ENCODE measurements at regions not wholly inside any gene's neighbourhood (a gene's known extent, or its start where the extent isn't known, plus 50 kb on each side); places are given as distances from the start of the nearest gene placed in this dataset.

GRCh38 chr11:70500076-70500847 lies 101.9 kb downstream of the CTTN start:
- Histone ChIP-seq H3K4me1 (peaks cover 14% of the 10 kb centered on the region), H3K36me3 (no peaks in the 10 kb centered on the region), H3K9me3 (no peaks in the 10 kb centered on the region), H3K27me3 (no peaks in the 10 kb centered on the region), H3K4me3 (ENCODE audit: low read depth, low read length) (no peak overlapping the region)
- TF ChIP-seq, protein P1, sequence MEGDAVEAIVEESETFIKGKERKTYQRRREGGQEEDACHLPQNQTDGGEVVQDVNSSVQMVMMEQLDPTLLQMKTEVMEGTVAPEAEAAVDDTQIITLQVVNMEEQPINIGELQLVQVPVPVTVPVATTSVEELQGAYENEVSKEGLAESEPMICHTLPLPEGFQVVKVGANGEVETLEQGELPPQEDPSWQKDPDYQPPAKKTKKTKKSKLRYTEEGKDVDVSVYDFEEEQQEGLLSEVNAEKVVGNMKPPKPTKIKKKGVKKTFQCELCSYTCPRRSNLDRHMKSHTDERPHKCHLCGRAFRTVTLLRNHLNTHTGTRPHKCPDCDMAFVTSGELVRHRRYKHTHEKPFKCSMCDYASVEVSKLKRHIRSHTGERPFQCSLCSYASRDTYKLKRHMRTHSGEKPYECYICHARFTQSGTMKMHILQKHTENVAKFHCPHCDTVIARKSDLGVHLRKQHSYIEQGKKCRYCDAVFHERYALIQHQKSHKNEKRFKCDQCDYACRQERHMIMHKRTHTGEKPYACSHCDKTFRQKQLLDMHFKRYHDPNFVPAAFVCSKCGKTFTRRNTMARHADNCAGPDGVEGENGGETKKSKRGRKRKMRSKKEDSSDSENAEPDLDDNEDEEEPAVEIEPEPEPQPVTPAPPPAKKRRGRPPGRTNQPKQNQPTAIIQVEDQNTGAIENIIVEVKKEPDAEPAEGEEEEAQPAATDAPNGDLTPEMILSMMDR (IDR thresholded peaks at IDR 0.05; ENCODE audit: low read depth, low read length), result no peak
- peak; percentile 4 for DNase-seq

DNA sequence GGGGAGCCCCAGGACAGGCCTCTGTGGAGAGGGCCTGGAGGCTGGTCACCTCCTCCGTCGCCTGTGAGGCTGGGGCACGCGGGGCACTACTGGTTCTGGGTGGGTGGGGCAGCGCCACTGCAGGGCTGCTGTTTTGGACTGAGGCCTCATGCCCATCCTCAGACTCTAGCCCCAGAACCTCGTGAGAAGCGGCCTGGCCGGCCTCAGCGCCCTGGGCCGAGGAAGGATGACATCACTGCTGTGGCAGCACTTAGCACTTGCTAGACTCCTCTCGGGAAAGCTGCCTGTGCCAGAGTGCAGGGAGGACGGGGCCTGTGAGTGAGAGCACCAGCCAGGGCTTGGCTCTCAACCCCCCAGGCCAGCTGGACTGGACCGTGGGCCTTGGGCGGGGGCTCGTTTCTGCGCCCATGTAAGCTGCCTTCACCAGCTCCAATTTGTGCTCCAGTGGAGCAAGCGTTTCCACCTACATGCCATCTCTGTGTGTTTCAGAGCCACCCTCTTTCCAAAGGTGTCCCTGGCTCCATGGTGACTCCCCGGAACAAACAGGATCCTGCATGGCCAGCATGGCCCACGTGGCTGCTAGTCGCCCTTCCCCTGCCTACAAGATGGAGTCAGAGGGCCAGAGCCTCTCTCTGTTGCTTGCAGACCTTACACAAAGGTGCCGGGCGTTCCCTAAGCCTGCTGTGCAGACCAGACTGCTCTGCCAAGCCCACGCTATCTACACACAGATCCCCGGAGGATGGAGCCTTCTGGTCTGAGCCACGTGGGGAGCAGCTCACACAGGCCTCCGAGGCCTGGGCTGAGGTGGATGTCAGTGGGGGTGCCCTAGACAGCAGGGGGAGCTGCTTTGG lies 102.9 kb downstream of the CTTN start:
- Histone ChIP-seq H3K4me1 (peaks cover 14% of the 10 kb centered on the region), H3K27me3 (no peaks in the 10 kb centered on the region), H3K4me3 (ENCODE audit: low read depth, low read length) (no peak overlapping the region), H3K9me3 (no peaks in the 10 kb centered on the region), H3K36me3 (no peaks in the 10 kb centered on the region)
- TF ChIP-seq, protein P1 (IDR thresholded peaks at IDR 0.05; ENCODE audit: low read depth, low read length), result no peak
- peak; percentile 74 for DNase-seq

DNA sequence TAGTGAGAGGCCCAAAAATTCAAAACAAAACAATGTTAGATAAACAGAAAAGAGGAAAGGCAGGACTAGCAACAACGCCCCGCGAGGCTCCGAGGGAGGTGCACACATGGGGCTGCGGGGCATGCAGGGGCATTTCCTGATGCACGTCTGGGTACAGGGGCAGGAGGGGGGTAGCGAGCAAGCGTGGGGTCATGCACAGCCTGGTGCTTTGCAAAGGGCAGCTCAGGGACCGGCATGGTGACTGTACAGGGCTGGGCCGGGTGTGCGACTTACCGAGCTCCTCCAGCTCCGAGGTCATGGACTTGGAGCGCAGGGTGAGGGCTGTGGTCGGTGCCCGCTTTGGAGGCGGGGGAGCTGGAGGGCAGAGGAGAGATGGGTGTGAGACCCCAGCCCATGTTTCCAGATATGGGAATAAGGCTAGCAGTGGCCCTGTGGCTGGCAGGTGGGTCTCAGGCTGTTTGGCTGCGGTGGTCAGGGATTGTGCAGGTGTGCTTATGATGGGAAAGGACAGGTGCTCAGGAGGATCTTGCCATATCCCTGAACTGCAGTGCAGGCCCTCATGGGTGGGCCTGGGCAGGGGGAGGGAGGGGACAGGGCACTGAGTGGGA lies 103.7 kb downstream of the CTTN start:
- Histone ChIP-seq H3K4me1 (peaks cover 14% of the 10 kb centered on the region), H3K9me3 (no peaks in the 10 kb centered on the region), H3K36me3 (no peaks in the 10 kb centered on the region), H3K27me3 (no peaks in the 10 kb centered on the region), H3K4me3 (ENCODE audit: low read depth, low read length) (no peak overlapping the region)
- TF ChIP-seq, protein P1 (IDR thresholded peaks at IDR 0.05; ENCODE audit: low read depth, low read length), result no peak
- DNase-seq, result no peak

- TF ChIP-seq, protein P1 (IDR thresholded peaks at IDR 0.05; ENCODE audit: low read depth, low read length), result no peak
- no peaks in the 10 kb centered on the region for H3K9me3 ChIP-seq
- no peaks in the 10 kb centered on the region for H3K27me3 ChIP-seq
- DNase-seq, result peak; percentile 14
- no peak overlapping the region for H3K4me3 ChIP-seq (ENCODE audit: low read depth, low read length)
- no peaks in the 10 kb centered on the region for H3K36me3 ChIP-seq
- H3K4me1 ChIP-seq, result peaks cover 14% of the 10 kb centered on the region
Observed at GRCh38 chr11:70502677-70503467, 104.5 kb downstream of the CTTN start.

- H3K36me3 ChIP-seq, result no peaks in the 10 kb centered on the region
- peaks cover 14% of the 10 kb centered on the region for H3K4me1 ChIP-seq
- TF ChIP-seq, protein P1 (IDR thresholded peaks at IDR 0.05; ENCODE audit: low read depth, low read length), result peak; percentile 54
- no peaks in the 10 kb centered on the region for H3K9me3 ChIP-seq
- no peaks in the 10 kb centered on the region for H3K27me3 ChIP-seq
- no peak overlapping the region for H3K4me3 ChIP-seq (ENCODE audit: low read depth, low read length)
- DNase-seq, result peak; percentile 40
Observed at GRCh38 chr11:70503468-70504221, 105.3 kb downstream of the CTTN start.

All from BE2C (cell line).